ENCODE measurements at regions not wholly inside any gene's neighbourhood (a gene's known extent, or its start where the extent isn't known, plus 50 kb on each side); places are given as distances from the start of the nearest gene placed in this dataset.

DNA sequence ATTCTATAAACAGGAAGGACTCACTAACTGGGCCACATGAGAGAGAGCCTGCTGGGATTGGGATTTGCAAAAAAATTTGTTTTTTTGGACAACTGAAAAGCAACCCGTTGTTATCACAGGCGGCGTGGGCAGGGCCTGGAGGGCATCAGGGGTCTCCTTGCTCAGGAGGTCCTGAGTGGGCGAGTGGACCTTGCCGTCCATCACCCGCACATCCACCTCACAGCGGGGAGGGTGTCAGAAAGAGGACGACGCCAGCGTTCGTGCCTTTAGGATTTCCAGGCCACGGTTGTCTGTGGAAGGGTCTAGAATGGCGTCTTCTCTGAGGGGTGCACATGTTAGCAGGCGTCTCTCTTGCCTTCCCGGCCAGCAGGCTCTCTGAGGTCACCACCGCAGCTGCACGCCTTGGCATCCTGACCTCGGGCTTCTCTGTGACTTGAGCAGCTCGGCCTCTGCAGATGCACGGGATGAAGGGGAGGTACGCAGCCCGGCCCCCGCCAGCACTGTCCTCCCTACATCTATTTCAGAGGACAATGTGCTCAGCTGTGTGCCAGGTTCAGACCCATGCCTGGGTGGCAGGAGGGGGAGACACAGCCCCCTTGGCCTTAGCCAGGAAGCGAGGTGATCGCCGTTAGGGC, 749.5 kb downstream of the BRD1 start:
- DNase-seq (ENCODE audit: low read depth) = no peak

DNA sequence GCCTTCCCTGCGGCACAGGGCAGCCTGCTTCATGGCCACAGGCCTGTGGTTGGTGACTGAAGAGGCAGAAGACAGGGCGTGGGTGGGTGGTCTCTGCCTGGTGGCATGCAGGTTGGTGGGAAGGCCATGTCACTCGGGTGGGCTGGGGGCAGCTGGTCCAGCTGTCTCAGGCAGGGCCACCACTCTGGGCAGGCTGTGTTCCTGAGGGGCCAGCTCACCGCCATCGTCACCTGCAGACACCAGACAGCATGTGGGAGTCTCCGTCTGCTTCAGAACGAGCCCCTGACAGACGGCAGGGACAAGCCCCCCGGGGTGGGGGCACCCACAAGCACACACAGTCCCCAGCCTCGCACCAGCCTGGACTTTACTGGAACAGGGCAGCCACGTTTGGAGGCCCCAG, 750.1 kb downstream of the BRD1 start:
- no peak for DNase-seq (ENCODE audit: low read depth)

DNA sequence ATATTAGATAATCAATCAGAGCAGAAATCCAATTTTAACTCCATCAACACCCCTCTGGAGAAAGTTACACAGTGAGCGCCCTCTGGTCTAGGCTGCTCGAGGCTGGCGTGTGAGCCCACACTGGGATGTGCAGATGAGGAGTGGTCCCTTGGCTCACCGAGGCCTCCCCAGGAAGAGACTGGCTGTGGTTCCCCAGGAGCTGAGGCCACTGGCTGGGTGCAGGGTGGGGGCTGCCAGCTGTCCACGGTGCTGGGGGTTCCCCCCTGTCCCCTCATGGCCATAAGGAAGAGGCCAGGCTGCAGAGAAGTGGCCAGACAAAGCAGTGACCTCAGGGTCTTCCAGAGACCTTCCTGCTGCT, 750.7 kb downstream of the BRD1 start:
- no peak for DNase-seq (ENCODE audit: low read depth)

DNA sequence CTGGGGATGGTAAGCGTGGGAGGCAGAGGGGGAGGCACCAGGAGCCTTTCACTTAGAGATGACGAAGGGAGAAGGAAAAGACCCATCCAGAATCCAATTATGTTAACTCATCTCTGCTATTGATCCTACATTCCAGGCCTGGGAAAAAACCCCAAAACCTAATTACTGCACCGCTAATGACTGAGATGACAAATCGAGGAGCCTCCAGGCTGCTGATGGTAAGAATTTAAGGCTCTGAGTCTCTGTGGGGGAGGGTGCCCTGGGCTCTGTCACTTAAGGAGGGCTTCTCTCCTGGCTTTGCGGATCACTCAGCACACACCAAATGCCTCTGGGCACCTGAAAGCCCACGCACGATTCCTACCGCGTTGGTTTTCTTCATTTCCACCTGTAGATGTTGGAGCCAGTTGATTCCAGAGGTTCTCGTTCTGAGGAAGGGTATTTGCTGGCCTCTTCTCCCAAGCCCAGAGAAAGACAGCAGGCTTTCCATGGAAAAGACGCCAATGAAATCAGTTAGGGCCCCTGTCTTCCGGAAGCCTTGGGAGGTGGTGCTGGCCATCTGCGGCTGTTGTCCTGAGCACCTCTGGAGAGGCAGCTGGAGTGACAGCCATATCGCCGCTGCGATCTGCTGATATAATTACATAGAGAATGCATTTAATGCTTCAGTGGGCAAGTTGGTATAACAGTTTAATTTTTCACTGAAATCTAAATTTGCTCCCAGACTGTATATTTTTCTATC, 751.2 kb downstream of the BRD1 start:
- DNase-seq (ENCODE audit: low read depth) = no peak

DNA sequence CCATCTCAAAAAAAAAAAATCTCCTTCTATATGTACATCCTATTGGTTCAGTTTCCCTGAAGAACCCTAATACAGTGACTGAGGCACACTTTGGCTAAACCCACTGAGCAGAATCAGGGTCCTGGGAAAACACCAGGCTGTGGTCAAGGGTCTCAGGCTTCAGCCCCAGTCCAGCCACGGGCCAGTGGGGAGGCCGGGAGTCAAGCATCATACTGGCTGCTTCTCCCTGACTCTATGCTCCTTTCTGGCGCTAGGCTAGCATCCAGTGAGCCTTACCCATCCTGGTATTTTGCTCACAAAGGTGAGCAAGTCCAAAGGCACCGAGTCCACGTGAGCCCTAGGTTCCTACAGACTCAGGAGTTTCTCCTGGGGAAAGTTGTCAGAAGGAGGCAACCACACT, 752.5 kb downstream of the BRD1 start:
- no peak for DNase-seq (ENCODE audit: low read depth)

DNA sequence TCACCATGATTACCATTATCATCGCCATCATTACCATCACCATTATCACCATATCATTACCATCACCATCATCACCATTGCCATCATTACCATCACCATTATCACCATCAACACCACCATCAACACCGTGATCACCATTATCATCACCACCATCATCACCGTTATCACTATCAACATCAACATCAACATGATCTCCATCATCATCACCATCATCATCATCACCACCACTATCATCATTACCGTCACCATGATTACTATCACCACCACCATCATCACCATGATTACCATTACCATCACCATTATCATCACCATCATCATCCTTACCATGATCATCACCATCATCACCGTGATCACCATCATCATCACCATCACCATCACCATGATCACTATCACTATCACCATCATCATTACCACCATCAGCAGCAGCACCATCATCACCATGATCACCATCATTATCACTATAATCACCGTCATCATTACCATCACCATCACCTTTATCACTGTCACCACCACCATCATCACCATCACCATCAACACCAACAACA, 753.7 kb downstream of the BRD1 start:
- DNase-seq (ENCODE audit: low read depth) = no peak

DNA sequence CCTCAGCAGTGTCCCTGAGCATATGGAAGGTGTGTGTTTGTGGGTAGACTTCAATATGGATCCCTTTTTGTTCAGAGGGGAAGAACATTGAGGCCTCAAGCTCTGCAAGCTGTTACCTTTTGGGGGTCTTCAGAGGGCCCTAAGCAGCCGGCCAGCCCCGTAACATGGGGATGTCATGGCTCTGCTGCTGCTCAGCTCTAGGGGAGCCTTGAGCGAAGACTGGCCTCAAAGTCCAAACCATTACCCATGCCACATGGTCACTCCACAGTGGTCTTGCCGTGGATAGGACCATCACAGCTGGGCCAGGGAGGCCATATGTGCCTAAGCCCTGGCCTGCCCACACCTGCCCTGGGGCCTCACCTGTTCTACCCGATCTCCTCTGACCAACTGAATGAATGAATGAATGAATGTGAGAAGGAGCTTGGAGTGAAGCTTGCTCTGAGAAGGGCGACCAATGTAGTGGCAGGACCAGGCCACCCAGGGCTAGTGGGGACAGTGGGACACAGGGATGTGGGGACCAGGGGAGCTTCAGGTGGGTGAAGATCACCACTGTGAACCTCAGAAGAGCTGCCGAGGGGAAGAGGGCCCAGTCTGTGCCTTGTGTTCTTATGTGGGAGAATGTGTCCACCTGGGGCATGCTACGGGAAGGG, 754.6 kb downstream of the BRD1 start:
- DNase-seq (ENCODE audit: low read depth) = no peak

DNA sequence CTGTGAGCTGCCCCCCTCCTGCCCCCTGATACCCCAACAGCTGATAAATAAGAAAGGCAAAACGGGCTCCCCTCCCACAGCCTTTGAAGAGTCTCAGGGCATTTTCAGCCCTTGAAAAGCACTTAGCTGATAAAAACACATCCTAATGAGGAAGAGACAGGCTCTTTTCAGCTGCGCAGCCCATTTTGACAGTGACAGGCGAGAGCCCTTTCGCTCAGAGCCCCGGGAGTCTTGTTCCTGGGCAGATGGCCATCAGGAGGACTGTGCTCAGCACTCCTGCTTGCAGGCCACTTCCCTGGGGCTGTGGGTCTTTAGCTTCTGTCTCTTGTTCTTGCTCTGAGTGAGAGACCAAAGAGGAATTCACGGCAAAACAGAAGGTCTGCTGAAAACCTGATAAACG, 757.2 kb downstream of the BRD1 start:
- DNase-seq (ENCODE audit: low read depth) = no peak

DNA sequence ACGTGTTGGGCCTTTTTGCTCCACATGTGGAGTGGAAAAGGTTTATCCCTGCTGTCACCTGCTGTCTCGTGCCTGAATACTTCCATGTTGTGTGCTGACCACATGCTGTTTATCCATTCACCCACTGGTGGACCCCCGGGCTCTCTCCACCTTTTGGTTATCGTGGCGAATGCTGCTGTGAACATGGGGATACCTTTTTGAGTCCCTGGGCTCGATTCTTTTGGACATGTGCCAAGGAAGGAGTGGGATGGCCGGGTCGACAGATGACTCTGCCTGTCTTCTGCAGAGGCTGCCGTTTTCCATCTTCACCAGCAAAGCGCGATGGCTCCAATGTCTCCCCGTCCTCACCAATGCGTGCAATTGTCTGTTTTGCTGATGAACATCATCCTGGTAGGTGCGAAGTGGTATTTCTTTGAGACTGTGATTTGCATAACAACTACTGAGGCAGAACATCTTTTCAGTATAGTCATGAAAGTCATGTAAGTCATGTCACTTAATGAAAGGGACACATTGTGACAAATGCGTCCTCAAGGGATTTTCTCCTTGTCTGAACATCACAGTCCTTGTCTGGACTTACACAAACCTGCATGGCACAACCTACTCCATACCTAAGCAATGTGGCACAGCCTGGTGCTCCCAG, 758.7 kb downstream of the BRD1 start:
- DNase-seq (ENCODE audit: low read depth) = no peak

DNA sequence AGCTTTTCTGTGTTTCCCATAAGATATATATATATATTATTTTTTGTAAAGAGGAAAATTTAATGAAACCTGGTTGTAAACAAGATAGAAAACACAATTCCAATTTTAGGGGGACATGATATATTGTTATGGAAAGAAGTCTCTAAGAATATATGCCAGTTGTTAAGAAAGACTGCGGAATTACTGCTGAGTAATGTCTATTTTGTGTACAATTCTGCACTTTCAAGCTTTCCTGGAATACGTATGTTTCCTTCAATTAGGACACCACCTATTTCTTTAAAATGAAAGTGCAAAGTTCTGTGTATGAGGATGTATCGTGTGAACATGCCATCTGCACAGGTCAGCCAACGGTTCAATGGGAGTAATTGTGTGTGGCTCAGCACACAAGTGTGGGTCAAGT, 760.2 kb downstream of the BRD1 start:
- DNase-seq (ENCODE audit: low read depth) = no peak

DNA sequence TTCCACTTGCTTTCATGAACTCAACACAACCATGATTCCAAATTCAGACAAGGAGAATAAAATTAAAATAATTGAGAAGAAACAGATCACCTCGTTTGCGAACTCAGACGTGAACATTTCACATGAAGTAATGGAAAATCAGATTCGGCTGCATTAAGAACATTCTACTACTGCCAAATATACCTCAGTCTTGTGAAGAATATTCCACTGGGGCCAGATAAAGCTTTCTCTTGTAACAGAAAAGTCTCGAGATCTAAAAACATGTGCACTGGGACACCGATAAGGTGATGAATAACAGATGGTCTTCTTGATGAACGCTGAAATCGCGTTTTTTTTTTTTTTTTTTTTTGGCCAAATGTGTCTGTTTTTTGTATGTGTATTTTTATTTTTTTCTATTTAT, 761.1 kb downstream of the BRD1 start:
- DNase-seq (ENCODE audit: low read depth) = no peak

DNA sequence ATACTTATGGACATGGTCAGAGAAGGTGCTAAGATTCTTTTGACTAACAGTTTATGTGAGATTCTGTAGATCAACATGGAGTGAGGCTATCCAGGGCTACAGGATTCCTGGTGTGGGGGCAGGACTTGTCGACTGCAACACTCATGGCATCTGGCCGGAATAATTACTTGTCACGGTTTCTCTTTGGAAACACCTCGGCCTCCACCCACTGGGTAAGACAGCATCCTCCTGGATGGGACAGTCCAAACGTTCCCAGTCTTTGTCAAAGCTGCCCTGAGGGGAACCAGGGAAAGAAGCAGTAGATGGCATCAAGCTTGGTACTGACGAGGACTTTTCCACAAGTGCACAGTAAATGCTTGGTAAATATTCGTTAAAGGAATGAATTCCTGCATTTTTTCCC, 762.8 kb downstream of the BRD1 start:
- DNase-seq (ENCODE audit: low read depth) = no peak

DNA sequence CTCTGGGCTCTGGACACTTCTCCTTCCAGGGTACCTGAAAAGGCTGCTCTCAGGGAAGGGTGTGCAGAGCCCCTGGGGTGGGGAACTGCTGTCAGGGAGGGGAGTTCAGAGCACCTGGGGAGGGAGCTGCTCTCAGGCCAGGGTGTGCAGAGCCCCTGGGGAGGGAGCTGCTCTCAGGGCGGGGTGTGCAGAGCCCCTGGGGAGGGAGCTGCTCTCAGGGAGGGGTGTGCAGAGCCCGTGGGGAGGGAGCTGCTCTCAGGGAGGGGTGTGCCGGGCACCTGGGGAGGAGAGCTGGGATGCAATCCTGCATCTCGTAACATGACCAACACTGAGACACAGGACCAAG, 764.2 kb downstream of the BRD1 start:
- no peak for DNase-seq (ENCODE audit: low read depth)

DNA sequence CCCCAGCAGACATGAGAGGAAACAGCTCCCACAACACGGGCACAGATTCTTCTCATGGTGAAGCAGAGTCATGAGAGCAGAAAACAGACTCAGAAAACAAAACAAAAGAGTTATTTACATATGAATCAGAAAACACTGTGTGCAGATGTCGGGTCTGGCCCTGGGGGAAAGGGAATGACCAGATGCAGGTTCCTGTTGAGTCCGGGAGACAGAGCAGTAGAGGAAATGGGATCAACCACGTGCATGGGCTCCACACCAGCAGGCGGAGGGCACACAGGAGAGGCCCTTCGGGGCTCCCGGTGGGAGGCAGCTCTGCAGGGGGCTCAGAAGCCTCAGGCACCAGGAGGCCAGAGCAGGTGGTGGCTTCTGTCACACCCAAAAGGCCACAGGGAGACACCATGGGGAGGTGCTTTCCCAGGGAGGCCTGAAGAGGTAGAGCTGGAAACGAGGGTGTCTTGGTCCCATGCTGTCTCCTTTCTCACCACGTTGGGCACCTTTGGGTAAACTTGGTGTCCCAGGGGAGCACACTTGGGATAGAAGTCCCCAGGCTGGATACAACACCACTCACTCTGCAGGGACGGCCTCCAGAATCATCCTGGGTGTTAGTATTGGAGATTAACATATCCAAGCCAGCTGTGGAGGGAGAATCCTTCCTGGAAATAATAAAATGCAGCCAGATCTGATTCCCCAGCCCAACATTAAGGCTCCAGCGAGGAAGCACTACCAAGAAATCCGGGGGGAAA, 764.7 kb downstream of the BRD1 start:
- no peak for DNase-seq (ENCODE audit: low read depth)

DNA sequence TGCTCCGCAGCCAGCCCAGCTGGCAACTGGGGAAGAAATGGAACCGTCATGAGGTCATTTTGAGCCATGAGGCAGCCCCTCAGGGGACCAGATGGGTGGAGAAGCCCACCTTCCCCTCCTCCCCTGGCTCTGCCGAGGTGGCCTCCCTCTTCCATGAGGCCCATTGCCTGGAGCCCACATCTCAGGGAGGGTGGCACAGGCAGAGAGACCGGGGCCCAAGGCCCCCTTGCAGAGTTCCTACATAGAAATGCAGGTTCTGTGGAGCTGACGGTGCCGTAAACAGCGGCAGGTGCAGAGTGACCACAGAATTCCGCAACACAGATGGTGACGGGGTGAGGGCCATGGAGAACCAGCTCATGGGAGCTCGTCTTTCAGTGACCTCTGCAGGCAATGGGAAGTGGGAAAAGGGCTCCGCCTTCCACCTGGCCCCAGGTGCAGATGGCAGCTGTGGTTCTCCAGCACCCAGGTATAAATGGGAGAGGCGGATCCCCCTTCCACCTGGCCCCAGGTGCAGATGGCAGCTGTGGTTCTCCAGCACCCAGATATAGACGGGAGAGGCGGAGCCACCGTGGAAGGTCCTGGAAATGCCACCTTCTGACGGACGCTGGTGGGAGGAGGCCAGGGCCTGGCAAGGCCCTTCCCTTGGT, 765.4 kb downstream of the BRD1 start:
- DNase-seq (ENCODE audit: low read depth) = no peak

DNA sequence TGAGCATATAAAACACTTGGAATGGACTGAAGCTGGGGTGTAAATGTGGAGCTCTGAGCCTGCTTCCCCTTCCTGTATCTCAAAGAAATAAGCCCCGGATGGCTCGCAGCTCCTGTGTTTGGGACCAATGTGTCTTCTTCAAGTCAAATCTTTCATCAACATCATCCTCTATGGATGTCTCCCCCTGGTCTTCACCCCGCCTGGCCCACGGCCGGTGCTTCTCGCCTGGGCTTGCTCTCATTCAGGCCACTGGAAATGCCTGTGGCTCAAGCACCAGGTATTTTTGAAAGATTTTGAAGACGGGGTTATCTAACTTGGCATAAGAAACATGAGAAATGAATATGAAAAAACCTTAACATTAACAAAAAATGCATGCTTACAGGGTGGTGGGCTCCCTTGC, 769.8 kb downstream of the BRD1 start:
- DNase-seq (ENCODE audit: low read depth) = no peak

DNA sequence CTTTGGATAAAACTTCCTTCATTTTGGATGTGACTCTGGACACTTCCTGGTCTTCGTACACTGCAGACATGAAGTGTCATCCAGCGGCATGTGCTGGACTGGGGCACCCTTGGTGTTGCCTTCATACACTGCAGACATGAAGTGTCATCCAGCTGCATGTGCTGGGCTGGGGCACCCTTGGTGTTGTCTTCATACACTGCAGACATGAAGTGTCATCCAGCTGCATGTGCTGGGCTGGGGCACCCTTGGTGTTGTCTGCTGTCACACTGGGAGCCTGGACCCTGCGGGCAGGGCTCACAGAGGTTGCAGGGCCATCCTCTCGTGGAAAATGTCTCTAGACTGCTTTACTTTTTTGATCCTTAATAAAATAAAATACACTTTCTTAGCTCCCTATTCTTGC, 771.4 kb downstream of the BRD1 start:
- no peak for DNase-seq (ENCODE audit: low read depth)

DNA sequence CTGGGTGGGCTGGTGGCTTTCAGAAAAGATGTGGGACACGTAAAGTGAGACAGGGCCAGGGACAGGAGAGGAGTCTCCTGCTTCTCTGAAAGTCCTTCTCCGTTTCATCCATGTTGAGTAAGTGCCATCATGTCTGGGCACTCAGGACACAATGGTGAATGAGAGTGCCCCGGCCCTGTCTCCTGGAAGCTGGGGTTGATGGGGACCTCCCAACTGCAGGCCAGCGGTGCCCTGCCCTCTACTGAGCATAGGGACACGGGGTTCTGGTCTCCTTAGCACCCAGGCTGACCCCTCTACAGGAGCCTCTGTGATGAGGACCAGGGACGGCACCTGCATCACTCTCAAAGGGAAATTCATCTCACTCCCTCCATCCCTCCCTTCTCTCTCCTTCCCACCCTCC, 772.3 kb downstream of the BRD1 start:
- DNase-seq (ENCODE audit: low read depth) = no peak

DNA sequence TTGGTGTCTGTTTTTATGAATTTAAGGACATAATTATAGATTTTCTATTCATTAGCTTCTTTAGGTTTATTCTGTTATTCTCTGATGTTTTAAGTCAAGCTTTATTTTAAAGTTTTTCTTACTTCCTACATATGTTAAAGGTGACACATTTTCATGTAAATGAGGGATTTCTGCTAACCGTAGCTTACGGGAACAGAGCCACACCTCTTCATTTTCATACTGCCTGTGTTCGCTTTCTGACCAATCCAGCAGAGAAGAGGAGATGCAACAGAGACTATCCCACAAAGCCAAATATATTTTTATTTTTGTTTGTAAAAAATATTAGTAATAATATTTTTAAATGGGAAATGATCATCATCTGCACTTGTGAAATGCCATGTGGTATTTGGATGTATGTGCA, 774.1 kb downstream of the BRD1 start:
- no peak for DNase-seq (ENCODE audit: low read depth)

DNA sequence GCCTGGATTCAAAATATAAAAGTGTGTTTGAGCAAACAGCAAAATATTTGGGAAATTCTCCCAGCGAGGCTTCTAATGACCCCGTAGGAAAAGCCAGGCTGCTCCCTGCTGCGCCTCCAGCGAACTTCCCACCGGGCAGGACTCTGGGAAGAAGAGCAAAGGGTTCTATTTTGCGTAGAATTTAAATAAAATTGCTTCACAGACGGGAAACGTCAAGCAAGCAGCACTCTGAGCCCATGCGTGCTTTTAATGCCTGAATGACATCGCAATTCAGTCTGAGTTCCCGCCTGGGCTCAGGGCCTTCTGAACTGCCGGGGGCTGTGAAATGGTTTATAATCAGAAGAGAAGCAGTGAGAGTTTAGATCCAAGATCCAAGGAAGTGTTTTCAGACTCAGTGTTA, 775.1 kb downstream of the BRD1 start:
- DNase-seq (ENCODE audit: low read depth) = no peak

DNA sequence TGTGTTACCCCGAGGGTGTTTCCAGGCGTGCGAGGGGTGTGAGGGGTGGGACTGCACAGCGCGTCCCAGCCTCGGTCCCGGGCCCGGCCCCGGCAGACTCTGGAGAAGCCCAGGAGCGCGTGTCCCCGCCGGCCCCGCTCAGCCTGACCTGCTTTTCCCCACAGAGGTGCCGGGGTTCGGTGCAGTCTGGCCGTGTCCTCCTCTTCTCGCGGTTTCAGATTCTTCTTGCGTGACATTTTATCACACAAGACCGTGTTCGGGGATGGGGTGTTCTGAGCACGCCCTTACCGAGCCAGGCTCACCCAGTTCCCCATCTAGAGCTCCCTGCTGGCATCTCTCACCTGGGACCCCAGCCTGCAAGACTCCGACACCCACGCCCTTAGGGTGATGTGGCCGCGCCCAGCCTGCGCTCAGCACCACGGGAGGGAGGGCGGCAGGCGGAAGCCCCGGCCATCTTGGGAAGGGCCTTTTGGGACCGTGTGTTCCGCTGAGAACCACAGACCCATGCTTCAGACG, 775.6 kb downstream of the BRD1 start:
- no peak for DNase-seq (ENCODE audit: low read depth)

All from non-pigmented ciliary epithelial cell (primary cell).